Calu3 (cell line): ENCODE measurements at regions not wholly inside any gene's neighbourhood (a gene's known extent, or its start where the extent isn't known, plus 50 kb on each side); places are given as distances from the start of the nearest gene placed in this dataset.

Experiments
- BruUV-seq: library from RNA; stranded (reverse); fragments of 400-500 nt; replicated peaks from 2 replicates; lab custom pipeline; 2021; lab: Mats Ljungman, UMichigan
- CTCF ChIA-PET: fragments of 300-600 bp; sonication (Branson Sonifier 250); formaldehyde crosslinking; loops from one replicate; lab custom pipeline; 2022; ENCODE audit warnings: antibody characterized with exemption; lab: Charles Lee
- DNase-seq: peaks from one replicate; pipeline ENCODE4 v3.0.0; 2022
- H3K27ac Mint-ChIP-seq: one replicate; pipeline ENCODE4 v1.8.0; 2022; ENCODE audit warnings: mixed read lengths; ENCODE audit not compliant: unreplicated experiment
- H3K27me3 Mint-ChIP-seq: one replicate; pipeline ENCODE4 v1.8.0; 2022; ENCODE audit warnings: mixed read lengths; ENCODE audit not compliant: unreplicated experiment
- H3K36me3 Mint-ChIP-seq: one replicate; pipeline ENCODE4 v1.8.0; 2022; ENCODE audit warnings: mild to moderate bottlenecking, moderate library complexity, mixed read lengths; ENCODE audit not compliant: insufficient read depth, unreplicated experiment
- H3K4me1 Mint-ChIP-seq: one replicate; pipeline ENCODE4 v1.8.0; 2022; ENCODE audit warnings: mild to moderate bottlenecking, low read depth, mixed read lengths; ENCODE audit not compliant: unreplicated experiment
- H3K4me3 Mint-ChIP-seq: one replicate; pipeline ENCODE4 v1.8.0; 2022; ENCODE audit warnings: mild to moderate bottlenecking, low read depth, moderate library complexity, mixed read lengths; ENCODE audit not compliant: unreplicated experiment
- H3K9me3 Mint-ChIP-seq: one replicate; pipeline ENCODE4 v1.8.0; 2022; ENCODE audit warnings: low read depth, mixed read lengths; ENCODE audit not compliant: unreplicated experiment
- intact Hi-C: fragments of 100-400 bp; cut with micrococcal nuclease; formaldehyde crosslinking; loops from one replicate; pipeline ENCODE4 v1.10.0; 2022; ENCODE audit not compliant: unreplicated experiment
- TF ChIP-seq, protein P1 (sequence below): fragments of 200-600 bp; IDR thresholded peaks from one replicate; pipeline ENCODE4 v1.8.0; 2022; ENCODE audit warnings: antibody characterized with exemption; ENCODE audit not compliant: unreplicated experiment

DNA sequence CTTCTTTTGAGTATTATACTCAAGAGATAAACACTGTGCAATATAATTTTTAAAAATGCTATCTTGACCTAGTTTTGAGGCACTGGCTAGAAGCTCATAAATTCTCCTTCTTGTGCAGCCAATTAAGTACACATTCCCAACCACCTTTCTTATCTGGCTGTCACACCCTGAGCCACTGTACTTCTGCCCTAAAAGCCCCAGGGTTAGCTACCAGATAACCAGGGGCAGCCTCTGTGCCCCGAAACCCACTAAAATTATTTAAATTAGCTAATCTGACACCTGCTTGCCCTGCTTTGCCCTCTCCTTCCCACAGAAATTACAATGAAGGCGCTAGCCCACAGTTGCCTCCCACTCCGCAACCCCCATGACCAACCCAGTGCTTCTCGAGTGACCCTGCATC lies 597.3 kb upstream of the TYRP1 start:
- Mint-ChIP-seq H3K36me3 (no peaks in the 10 kb centered on the region), H3K27me3 (no peaks in the 10 kb centered on the region), H3K4me3 (no peak overlapping the region), H3K9me3 (peaks cover 5% of the 10 kb centered on the region), H3K4me1 (no peaks in the 10 kb centered on the region), H3K27ac (no peak overlapping the region)
- no peak for DNase-seq
- CTCF ChIA-PET: interaction anchor here (1.6 kb wide), 1 partner anchor 10 kb away, joined by 3 read pairs; no protein-coding TSS in a partner anchor
- no TSS peak for BruUV-seq
- intact Hi-C loops: no loop called here
- TF ChIP-seq, protein P1, sequence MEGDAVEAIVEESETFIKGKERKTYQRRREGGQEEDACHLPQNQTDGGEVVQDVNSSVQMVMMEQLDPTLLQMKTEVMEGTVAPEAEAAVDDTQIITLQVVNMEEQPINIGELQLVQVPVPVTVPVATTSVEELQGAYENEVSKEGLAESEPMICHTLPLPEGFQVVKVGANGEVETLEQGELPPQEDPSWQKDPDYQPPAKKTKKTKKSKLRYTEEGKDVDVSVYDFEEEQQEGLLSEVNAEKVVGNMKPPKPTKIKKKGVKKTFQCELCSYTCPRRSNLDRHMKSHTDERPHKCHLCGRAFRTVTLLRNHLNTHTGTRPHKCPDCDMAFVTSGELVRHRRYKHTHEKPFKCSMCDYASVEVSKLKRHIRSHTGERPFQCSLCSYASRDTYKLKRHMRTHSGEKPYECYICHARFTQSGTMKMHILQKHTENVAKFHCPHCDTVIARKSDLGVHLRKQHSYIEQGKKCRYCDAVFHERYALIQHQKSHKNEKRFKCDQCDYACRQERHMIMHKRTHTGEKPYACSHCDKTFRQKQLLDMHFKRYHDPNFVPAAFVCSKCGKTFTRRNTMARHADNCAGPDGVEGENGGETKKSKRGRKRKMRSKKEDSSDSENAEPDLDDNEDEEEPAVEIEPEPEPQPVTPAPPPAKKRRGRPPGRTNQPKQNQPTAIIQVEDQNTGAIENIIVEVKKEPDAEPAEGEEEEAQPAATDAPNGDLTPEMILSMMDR: no peak

DNA sequence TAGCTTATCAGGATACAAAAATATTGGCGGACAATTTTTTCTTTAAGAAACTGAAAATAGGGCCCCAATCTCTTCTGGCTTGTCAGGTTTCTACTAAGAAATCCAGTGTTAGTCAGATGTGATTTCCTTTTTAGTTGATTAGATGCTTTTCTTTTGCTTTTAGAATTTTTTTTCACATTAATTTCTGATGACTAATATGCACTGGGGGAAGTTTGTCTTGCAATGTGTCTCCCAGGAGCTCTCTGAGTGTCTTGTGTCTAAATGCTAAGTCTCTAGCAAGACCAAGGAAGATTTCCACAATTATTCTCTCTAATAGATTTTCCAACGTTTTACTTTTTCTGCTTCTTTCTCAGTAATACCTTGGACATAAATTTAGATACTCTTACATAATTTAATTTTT lies 559.8 kb upstream of the TYRP1 start:
- H3K27me3 Mint-ChIP-seq: no peaks in the 10 kb centered on the region
- TF ChIP-seq, protein P1: no peak
- DNase-seq: no peak
- CTCF ChIA-PET: no interaction called here
- no peaks in the 10 kb centered on the region for H3K36me3 Mint-ChIP-seq
- BruUV-seq: no TSS peak
- peaks cover 3% of the 10 kb centered on the region for H3K9me3 Mint-ChIP-seq
- H3K27ac Mint-ChIP-seq: no peak overlapping the region
- no peaks in the 10 kb centered on the region for H3K4me1 Mint-ChIP-seq
- H3K4me3 Mint-ChIP-seq: no peak overlapping the region
- intact Hi-C loops: no loop called here

DNA sequence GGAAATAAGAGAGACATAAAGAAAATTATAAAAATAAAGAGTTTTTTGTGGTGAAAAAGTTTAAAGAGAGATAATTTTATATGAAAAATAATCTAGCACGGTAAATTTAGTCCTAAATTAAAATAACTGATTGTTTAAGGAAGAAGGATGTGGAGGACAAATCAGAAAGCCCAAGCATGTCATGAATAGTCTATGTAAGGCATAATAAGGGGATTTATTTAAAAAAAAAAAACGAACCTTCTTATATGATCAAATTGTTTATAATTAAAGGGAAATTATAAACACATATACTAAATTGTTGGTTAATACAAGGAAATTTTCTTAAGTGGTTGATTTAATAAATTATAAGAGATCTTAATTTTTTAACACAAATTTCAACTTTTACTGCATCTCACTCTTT lies 551.8 kb upstream of the TYRP1 start:
- H3K4me1 Mint-ChIP-seq: no peaks in the 10 kb centered on the region
- TF ChIP-seq, protein P1: no peak
- DNase-seq: no peak
- BruUV-seq: no TSS peak
- no peaks in the 10 kb centered on the region for H3K36me3 Mint-ChIP-seq
- CTCF ChIA-PET: no interaction called here
- H3K27ac Mint-ChIP-seq: no peak overlapping the region
- peaks cover 5% of the 10 kb centered on the region for H3K9me3 Mint-ChIP-seq
- no peaks in the 10 kb centered on the region for H3K27me3 Mint-ChIP-seq
- no peak overlapping the region for H3K4me3 Mint-ChIP-seq
- intact Hi-C loops: no loop called here

DNA sequence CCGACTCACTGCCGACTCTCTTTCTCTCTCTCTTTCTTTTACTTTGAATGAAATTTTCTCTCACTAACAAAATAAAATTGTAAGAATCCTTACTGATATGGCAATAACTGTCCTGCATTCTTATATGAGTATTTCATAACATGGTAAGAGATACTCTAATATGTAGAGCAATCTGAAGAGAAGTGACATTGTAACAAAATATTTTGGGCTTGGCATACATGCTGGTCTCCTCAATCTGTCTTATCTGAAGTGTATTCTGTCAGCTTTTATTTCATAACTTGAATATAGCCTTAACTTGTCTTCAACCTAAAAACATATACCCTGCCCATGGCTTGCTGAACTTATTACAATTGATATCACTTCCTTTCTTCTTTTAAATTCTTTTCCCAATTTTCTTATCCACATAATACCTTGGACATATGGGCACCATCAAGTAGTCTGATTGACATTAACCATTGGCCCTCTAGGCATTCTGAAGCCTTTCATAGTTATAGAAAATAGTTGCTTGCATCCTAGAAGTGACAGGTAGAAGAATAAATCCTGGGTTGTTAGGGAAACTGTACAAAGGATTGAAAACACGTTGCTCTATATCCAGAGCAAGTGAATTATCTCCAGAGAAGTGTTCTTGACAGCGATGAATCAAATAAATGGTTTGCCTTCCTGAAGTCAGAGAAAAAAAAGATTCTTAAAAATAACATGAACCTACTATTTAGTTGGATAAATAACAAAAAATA lies 537.6 kb upstream of the TYRP1 start:
- Mint-ChIP-seq H3K27ac (no peak overlapping the region), H3K4me3 (no peak overlapping the region), H3K4me1 (no peaks in the 10 kb centered on the region), H3K36me3 (no peaks in the 10 kb centered on the region), H3K27me3 (no peaks in the 10 kb centered on the region), H3K9me3 (peaks cover 3% of the 10 kb centered on the region)
- intact Hi-C loops: no loop called here
- TF ChIP-seq, protein P1: no peak
- no TSS peak for BruUV-seq
- CTCF ChIA-PET: no interaction called here
- DNase-seq: no peak
